Testis (tissue), 2 donors: ENCODE measurements at regions not wholly inside any gene's neighbourhood (a gene's known extent, or its start where the extent isn't known, plus 50 kb on each side); places are given as distances from the start of the nearest gene placed in this dataset.

Experiments
- POLR2A ChIP-seq: fragments of 450-650 bp; IDR thresholded peaks from one replicate; pipeline ENCODE4 v1.6.1; 2017; ENCODE audit warnings: antibody characterized with exemption, mild to moderate bottlenecking, moderate library complexity
- TF ChIP-seq, protein P1 (sequence below), 3 experiments: fragments of 450-650 bp in 2 of 3; fragments of 200-600 bp in 1 of 3; sonication (generic) in 1 of 3; IDR thresholded peaks; one replicate each; pipeline ENCODE4 v1.5.1; 2016 to 2019; ENCODE audit warnings: antibody characterized with exemption in 3 of 3, mild to moderate bottlenecking in 2 of 3, moderate library complexity in 1 of 3

DNA sequence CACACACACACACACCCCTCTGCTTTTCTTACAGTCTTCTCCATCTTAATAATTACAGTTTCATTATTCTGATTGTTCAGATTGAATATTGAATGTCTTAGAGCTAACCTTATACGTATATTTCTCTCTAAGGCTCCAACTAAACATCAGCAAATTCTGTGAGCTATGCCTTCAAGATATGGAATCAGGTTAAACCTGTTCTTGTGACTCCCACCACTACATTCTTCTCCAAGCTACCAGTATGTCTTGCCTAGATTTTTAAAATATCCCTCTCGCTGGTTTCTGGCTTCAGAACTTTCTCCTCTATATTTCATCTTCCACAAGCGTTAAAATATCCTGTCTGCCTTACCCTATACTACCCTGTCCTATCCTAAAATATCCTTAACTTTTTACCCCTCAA is 1346.4 kb upstream of the CDH2 start:
- TF ChIP-seq, protein P1, sequence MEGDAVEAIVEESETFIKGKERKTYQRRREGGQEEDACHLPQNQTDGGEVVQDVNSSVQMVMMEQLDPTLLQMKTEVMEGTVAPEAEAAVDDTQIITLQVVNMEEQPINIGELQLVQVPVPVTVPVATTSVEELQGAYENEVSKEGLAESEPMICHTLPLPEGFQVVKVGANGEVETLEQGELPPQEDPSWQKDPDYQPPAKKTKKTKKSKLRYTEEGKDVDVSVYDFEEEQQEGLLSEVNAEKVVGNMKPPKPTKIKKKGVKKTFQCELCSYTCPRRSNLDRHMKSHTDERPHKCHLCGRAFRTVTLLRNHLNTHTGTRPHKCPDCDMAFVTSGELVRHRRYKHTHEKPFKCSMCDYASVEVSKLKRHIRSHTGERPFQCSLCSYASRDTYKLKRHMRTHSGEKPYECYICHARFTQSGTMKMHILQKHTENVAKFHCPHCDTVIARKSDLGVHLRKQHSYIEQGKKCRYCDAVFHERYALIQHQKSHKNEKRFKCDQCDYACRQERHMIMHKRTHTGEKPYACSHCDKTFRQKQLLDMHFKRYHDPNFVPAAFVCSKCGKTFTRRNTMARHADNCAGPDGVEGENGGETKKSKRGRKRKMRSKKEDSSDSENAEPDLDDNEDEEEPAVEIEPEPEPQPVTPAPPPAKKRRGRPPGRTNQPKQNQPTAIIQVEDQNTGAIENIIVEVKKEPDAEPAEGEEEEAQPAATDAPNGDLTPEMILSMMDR (IDR thresholded peaks at IDR 0.05), result no peak
- TF ChIP-seq POLR2A, result no peak
